HepG2 (cell line): ENCODE measurements at regions not wholly inside any gene's neighbourhood (a gene's known extent, or its start where the extent isn't known, plus 50 kb on each side); places are given as distances from the start of the nearest gene placed in this dataset.

Experiments
- CHCHD3 ChIP-seq: sonication (generic); formaldehyde crosslinking; IDR thresholded peaks from 2 replicates; pipeline ENCODE4 v1.8.0; 2022; ENCODE audit warnings: mild to moderate bottlenecking, missing genetic modification reagents, moderate library complexity
- FOXA1 ChIP-seq, 2 experiments: fragments of 450-650 bp in 1 of 2; sonication (generic) in 1 of 2; formaldehyde crosslinking in 1 of 2; IDR thresholded peaks; 2 replicates each; pipeline versions ENCODE4 v1.4.0 to v1.6.1; 2016 to 2020; ENCODE audit warnings: missing genetic modification reagents in 1 of 2
- GMEB1 ChIP-seq: sonication (generic); formaldehyde crosslinking; IDR thresholded peaks from 2 replicates; pipeline ENCODE4 v1.5.1; 2020; ENCODE audit warnings: missing genetic modification reagents, mild to moderate bottlenecking, borderline replicate concordance
- HMG20A ChIP-seq: IDR thresholded peaks from 2 replicates; pipeline ENCODE4 v1.6.1; 2016; ENCODE audit warnings: borderline replicate concordance
- NONO ChIP-seq, 2 experiments: fragments of 450-650 bp in 1 of 2; sonication (generic) in 1 of 2; formaldehyde crosslinking in 1 of 2; IDR thresholded peaks in 1 of 2; conservative IDR thresholded peaks in 1 of 2; 2 replicates each; pipeline versions ENCODE4 v1.6.1 to v1.8.0; 2017 to 2022; ENCODE audit warnings: mild to moderate bottlenecking in 1 of 2, missing genetic modification reagents in 1 of 2, moderate library complexity in 1 of 2
- SNAPC5 ChIP-seq: sonication (generic); formaldehyde crosslinking; IDR thresholded peaks from 2 replicates; pipeline ENCODE4 v1.8.1; 2023; ENCODE audit warnings: mild to moderate bottlenecking, missing genetic modification reagents, borderline replicate concordance
- SP4 ChIP-seq: sonication (generic); formaldehyde crosslinking; IDR thresholded peaks from 2 replicates; pipeline ENCODE4 v1.8.1; 2023; ENCODE audit warnings: mild to moderate bottlenecking, missing genetic modification reagents
- THAP11 ChIP-seq: IDR thresholded peaks from 2 replicates; pipeline ENCODE4 v1.6.1; 2016; ENCODE audit warnings: missing biosample characterization, missing genetic modification reagents
- ZFP36L2 ChIP-seq: sonication (generic); formaldehyde crosslinking; IDR thresholded peaks from 2 replicates; pipeline ENCODE4 v1.4.0; 2020; ENCODE audit warnings: missing genetic modification reagents
- ZKSCAN1 ChIP-seq: fragments of 150-350 bp; IDR thresholded peaks from 2 replicates; pipeline ENCODE4 v1.6.1; 2014; ENCODE audit warnings: low read length
- ZNF382 ChIP-seq: sonication (generic); formaldehyde crosslinking; IDR thresholded peaks from 2 replicates; pipeline ENCODE4 v1.5.0; 2020; ENCODE audit warnings: missing genetic modification reagents, mild to moderate bottlenecking, borderline replicate concordance
- ZSCAN9 ChIP-seq: IDR thresholded peaks from 2 replicates; pipeline ENCODE4 v1.6.1; 2016; ENCODE audit warnings: borderline replicate concordance
- TF ChIP-seq, protein P1 (sequence below): sonication (generic); formaldehyde crosslinking; IDR thresholded peaks from 2 replicates; pipeline ENCODE4 v1.4.0; 2020; ENCODE audit warnings: missing genetic modification reagents, borderline replicate concordance
- TF ChIP-seq, protein P2 (sequence below), 2 experiments: sonication (generic) in 1 of 2; formaldehyde crosslinking in 1 of 2; IDR thresholded peaks; 2 replicates each; pipeline versions ENCODE4 v1.4.0 to v1.6.1; 2016 to 2020; ENCODE audit warnings: borderline replicate concordance in 1 of 2, low read depth in 1 of 2, mild to moderate bottlenecking in 1 of 2, missing genetic modification reagents in 1 of 2

- no peak for TF ChIP-seq ZKSCAN1
- TF ChIP-seq NONO (IDR thresholded peaks at IDR 0.05), result no peak
- peak; percentile 79; the same call in 1 of the 2 replicates for TF ChIP-seq NONO (CRISPR knock-in tag; conservative IDR thresholded peaks at IDR 0.05)
- TF ChIP-seq SNAPC5 (CRISPR knock-in tag), result no peak
- TF ChIP-seq ZSCAN9 (CRISPR knock-in tag), result no peak; the same call in 1 of the 2 replicates
- TF ChIP-seq THAP11, result no peak
- TF ChIP-seq CHCHD3 (CRISPR knock-in tag), result no peak
- TF ChIP-seq, protein P1, sequence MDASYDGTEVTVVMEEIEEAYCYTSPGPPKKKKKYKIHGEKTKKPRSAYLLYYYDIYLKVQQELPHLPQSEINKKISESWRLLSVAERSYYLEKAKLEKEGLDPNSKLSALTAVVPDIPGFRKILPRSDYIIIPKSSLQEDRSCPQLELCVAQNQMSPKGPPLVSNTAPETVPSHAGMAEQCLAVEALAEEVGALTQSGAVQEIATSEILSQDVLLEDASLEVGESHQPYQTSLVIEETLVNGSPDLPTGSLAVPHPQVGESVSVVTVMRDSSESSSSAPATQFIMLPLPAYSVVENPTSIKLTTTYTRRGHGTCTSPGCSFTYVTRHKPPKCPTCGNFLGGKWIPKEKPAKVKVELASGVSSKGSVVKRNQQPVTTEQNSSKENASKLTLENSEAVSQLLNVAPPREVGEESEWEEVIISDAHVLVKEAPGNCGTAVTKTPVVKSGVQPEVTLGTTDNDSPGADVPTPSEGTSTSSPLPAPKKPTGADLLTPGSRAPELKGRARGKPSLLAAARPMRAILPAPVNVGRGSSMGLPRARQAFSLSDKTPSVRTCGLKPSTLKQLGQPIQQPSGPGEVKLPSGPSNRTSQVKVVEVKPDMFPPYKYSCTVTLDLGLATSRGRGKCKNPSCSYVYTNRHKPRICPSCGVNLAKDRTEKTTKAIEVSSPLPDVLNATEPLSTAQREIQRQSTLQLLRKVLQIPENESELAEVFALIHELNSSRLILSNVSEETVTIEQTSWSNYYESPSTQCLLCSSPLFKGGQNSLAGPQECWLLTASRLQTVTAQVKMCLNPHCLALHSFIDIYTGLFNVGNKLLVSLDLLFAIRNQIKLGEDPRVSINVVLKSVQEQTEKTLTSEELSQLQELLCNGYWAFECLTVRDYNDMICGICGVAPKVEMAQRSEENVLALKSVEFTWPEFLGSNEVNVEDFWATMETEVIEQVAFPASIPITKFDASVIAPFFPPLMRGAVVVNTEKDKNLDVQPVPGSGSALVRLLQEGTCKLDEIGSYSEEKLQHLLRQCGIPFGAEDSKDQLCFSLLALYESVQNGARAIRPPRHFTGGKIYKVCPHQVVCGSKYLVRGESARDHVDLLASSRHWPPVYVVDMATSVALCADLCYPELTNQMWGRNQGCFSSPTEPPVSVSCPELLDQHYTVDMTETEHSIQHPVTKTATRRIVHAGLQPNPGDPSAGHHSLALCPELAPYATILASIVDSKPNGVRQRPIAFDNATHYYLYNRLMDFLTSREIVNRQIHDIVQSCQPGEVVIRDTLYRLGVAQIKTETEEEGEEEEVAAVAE (CRISPR knock-in tag), result no peak
- peak; percentile 31; the same call in 1 of the 2 replicates for TF ChIP-seq SP4 (CRISPR knock-in tag)
- no peak for TF ChIP-seq ZNF382
- TF ChIP-seq, protein P2, sequence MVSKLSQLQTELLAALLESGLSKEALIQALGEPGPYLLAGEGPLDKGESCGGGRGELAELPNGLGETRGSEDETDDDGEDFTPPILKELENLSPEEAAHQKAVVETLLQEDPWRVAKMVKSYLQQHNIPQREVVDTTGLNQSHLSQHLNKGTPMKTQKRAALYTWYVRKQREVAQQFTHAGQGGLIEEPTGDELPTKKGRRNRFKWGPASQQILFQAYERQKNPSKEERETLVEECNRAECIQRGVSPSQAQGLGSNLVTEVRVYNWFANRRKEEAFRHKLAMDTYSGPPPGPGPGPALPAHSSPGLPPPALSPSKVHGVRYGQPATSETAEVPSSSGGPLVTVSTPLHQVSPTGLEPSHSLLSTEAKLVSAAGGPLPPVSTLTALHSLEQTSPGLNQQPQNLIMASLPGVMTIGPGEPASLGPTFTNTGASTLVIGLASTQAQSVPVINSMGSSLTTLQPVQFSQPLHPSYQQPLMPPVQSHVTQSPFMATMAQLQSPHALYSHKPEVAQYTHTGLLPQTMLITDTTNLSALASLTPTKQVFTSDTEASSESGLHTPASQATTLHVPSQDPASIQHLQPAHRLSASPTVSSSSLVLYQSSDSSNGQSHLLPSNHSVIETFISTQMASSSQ (IDR thresholded peaks at IDR 0.05; ENCODE audit: low read depth), result no peak
- TF ChIP-seq, protein P2 (CRISPR knock-in tag; IDR thresholded peaks at IDR 0.05; ENCODE audit: borderline replicate concordance), result peak; percentile 46; the same call in 1 of the 2 replicates
- TF ChIP-seq GMEB1, result peak; percentile 62; the same call in 1 of the 2 replicates
- 0 out of 2 replicates have a peak, but pooled peaks have one; percentile 41 for TF ChIP-seq HMG20A (CRISPR knock-in tag)
- TF ChIP-seq FOXA1 (IDR thresholded peaks at IDR 0.05), result no peak
- TF ChIP-seq FOXA1 (CRISPR knock-in tag; IDR thresholded peaks at IDR 0.05), result peak; percentile 55
- TF ChIP-seq ZFP36L2 (CRISPR knock-in tag), result no peak
Measured at GRCh38 chr7:66535414-66536329, 93.0 kb upstream of the KCTD7 start (continued).
